ENCODE measurements at regions not wholly inside any gene's neighbourhood (a gene's known extent, or its start where the extent isn't known, plus 50 kb on each side); places are given as distances from the start of the nearest gene placed in this dataset.

- no peak for TF ChIP-seq KDM5A (IDR thresholded peaks at IDR 0.05)
- no peak for TF ChIP-seq SMC3 (IDR thresholded peaks at IDR 0.05)
- no peak for TF ChIP-seq MAX (IDR thresholded peaks at IDR 0.05)
Measured at GRCh38 chr2:52139241-52139640, 1107.3 kb upstream of the NRXN1 start (continued).

GRCh38 chr2:52135235-52135634 is 1103.3 kb upstream of the NRXN1 start:
- FAIRE-seq: no peak
- POLR2A ChIA-PET: no interaction called here

GRCh38 chr2:52128081-52128480 is 1096.1 kb upstream of the NRXN1 start:
- H3K9me3 ChIP-seq: peaks cover 2% of the 10 kb centered on the region; the same call in 2 of the 3 replicates
- H3K4me1 ChIP-seq: no peaks in the 10 kb centered on the region
- DNase-seq (ENCODE audit: low read depth in 1 of 2, low spot score in 1 of 2) (no peak), ATAC-seq (no peak), FAIRE-seq (no peak)
- 20% methylated on average over 3 of the region's 3 CpGs for WGBS (ENCODE audit: missing lambda C conversion rate)
- no peak overlapping the region for H3K27ac ChIP-seq
- CTCF ChIA-PET: no interaction called here
- no peak overlapping the region for H3K4me2 ChIP-seq
- TF ChIP-seq RARB (CRISPR knock-in tag; IDR thresholded peaks at IDR 0.05) (no peak), HEYL (CRISPR knock-in tag; IDR thresholded peaks at IDR 0.05) (no peak), EHF (CRISPR knock-in tag; IDR thresholded peaks at IDR 0.05) (no peak), MAFK (IDR thresholded peaks at IDR 0.05; ENCODE audit: partially characterized antibody) (no peak), EP300 (IDR thresholded peaks at IDR 0.05) (no peak), KDM5A (IDR thresholded peaks at IDR 0.05) (no peak), BHLHE40 (IDR thresholded peaks at IDR 0.05; ENCODE audit: low read depth, low read length) (no peak), PHF8 (IDR thresholded peaks at IDR 0.05; ENCODE audit: borderline replicate concordance, low read depth) (no peak), NFE2L2 (conservative IDR thresholded peaks at IDR 0.05; ENCODE audit: low read length) (no peak), RFX5 (IDR thresholded peaks at IDR 0.05) (no peak), JUNB (IDR thresholded peaks at IDR 0.05) (no peak), SMC3 (IDR thresholded peaks at IDR 0.05) (no peak), E2F6 (IDR thresholded peaks at IDR 0.05; ENCODE audit: borderline replicate concordance, low read depth) (no peak), FOXS1 (CRISPR knock-in tag; IDR thresholded peaks at IDR 0.05) (no peak), USF2 (IDR thresholded peaks at IDR 0.05) (no peak), RCOR1 (IDR thresholded peaks at IDR 0.05; ENCODE audit: low read depth, low read length) (no peak)
- no peak overlapping the region for H3K4me3 ChIP-seq
- POLR2A ChIA-PET: no interaction called here

More at GRCh38 chr2:52135235-52135634, 1103.3 kb upstream of the NRXN1 start:
- WGBS (ENCODE audit: missing lambda C conversion rate): 23% methylated on average over 2 of the region's 2 CpGs
- no peak for TF ChIP-seq ELK1 (IDR thresholded peaks at IDR 0.05; ENCODE audit: low read depth, low read length)
- TF ChIP-seq NFE2L2 (conservative IDR thresholded peaks at IDR 0.05; ENCODE audit: low read length): peak; percentile 81
- peak; percentile 86 for TF ChIP-seq MAFK (IDR thresholded peaks at IDR 0.05; ENCODE audit: partially characterized antibody)
- Histone ChIP-seq H3K27ac (no peak overlapping the region), H3K4me2 (no peak overlapping the region), H3K4me1 (no peaks in the 10 kb centered on the region), H3K9me3 (no peaks in the 10 kb centered on the region; the same call in 2 of the 3 replicates), H3K4me3 (no peak overlapping the region)
- CTCF ChIA-PET: no interaction called here
- peak in 1 of 2 experiments; percentile 3 for DNase-seq (ENCODE audit: low read depth in 1 of 2, low spot score in 1 of 2)
- ATAC-seq: no peak

- POLR2A ChIA-PET: no interaction called here
- 89% methylated on average over 1 of the region's 1 CpG for WGBS (ENCODE audit: missing lambda C conversion rate)
Measured at GRCh38 chr2:52127527-52127926, 1095.6 kb upstream of the NRXN1 start.

More at GRCh38 chr2:52127527-52127926, 1095.6 kb upstream of the NRXN1 start:
- DNase-seq (ENCODE audit: low read depth in 1 of 2, low spot score in 1 of 2): no peak
- Histone ChIP-seq H3K4me1 (no peaks in the 10 kb centered on the region), H3K4me3 (no peak overlapping the region), H3K27ac (no peak overlapping the region), H3K9me3 (peaks cover 2% of the 10 kb centered on the region; the same call in 1 of the 3 replicates), H3K4me2 (no peak overlapping the region)
- CTCF ChIA-PET: no interaction called here
- TF ChIP-seq TP53 (CRISPR knock-in tag; IDR thresholded peaks at IDR 0.05): no peak
- TF ChIP-seq BCL3 (IDR thresholded peaks at IDR 0.05): no peak
- no peak for TF ChIP-seq NPAS2 (CRISPR knock-in tag; IDR thresholded peaks at IDR 0.05; ENCODE audit: borderline replicate concordance)
- TF ChIP-seq REST (IDR thresholded peaks at IDR 0.05): no peak
- ATAC-seq: no peak
- FAIRE-seq: no peak

All from A549 (cell line).